Breast epithelium (tissue), 3 donors: ENCODE measurements at regions not wholly inside any gene's neighbourhood (a gene's known extent, or its start where the extent isn't known, plus 50 kb on each side); places are given as distances from the start of the nearest gene placed in this dataset.

Experiments
- CTCF ChIP-seq, 3 donors: fragments of 450-650 bp; IDR thresholded peaks; one replicate each; pipeline ENCODE4 v1.5.1; 2016 to 2017; ENCODE audit warnings: antibody characterized with exemption in 3 of 3, mild to moderate bottlenecking in 3 of 3, moderate library complexity in 3 of 3
- POLR2A ChIP-seq: fragments of 450-650 bp; IDR thresholded peaks from one replicate; pipeline ENCODE4 v1.6.1; 2016; ENCODE audit warnings: antibody characterized with exemption, mild to moderate bottlenecking, moderate library complexity

GRCh38 chr11:87861030-87861429, 314.2 kb downstream of the RAB38 start:
- TF ChIP-seq CTCF (IDR thresholded peaks at IDR 0.05): no peak
- TF ChIP-seq POLR2A: no peak
